Suprapubic skin (tissue), 4 donors: ENCODE measurements at regions not wholly inside any gene's neighbourhood (a gene's known extent, or its start where the extent isn't known, plus 50 kb on each side); places are given as distances from the start of the nearest gene placed in this dataset.

ENCODE experiments used
- DNase-seq, 2 donors: peaks; one replicate each; pipeline ENCODE4 v3.0.0-alpha.2; 2019; ENCODE audit warnings: low spot score in 2 of 2
- H3K27ac ChIP-seq: fragments of 200-600 bp; sonication (generic); one replicate; pipeline ENCODE4 v1.5.1; 2019
- H3K27me3 ChIP-seq: fragments of 200-600 bp; sonication (generic); one replicate; pipeline ENCODE4 v1.5.1; 2019
- H3K36me3 ChIP-seq: fragments of 200-600 bp; sonication (generic); one replicate; pipeline ENCODE4 v1.5.1; 2019
- H3K4me1 ChIP-seq: fragments of 200-600 bp; sonication (generic); one replicate; pipeline ENCODE4 v1.5.1; 2019
- H3K4me3 ChIP-seq: fragments of 200-600 bp; sonication (generic); one replicate; pipeline ENCODE4 v1.5.1; 2019; ENCODE audit warnings: mild to moderate bottlenecking
- H3K9me3 ChIP-seq: fragments of 200-600 bp; sonication (generic); one replicate; pipeline ENCODE4 v1.5.1; 2019
- EP300 ChIP-seq: sonication (generic); formaldehyde crosslinking; IDR thresholded peaks from one replicate; pipeline ENCODE4 v1.6.1; 2017; ENCODE audit warnings: antibody characterized with exemption
- POLR2A ChIP-seq, 2 donors: fragments of 450-650 bp; IDR thresholded peaks; one replicate each; pipeline ENCODE4 v1.6.1; 2017; ENCODE audit warnings: antibody characterized with exemption in 2 of 2, mild to moderate bottlenecking in 2 of 2, moderate library complexity in 2 of 2
- POLR2AphosphoS5 ChIP-seq, 3 donors: sonication (generic); formaldehyde crosslinking; IDR thresholded peaks; one replicate each; pipeline ENCODE4 v1.6.1; 2017; ENCODE audit warnings: antibody characterized with exemption in 3 of 3
- WGBS: methylation state at CpG from one replicate; pipeline ENCODE4 v1.1.5; 2018; 5-methylcytosine and 5-hydroxymethylcytosine counted together
- TF ChIP-seq, protein P1 (sequence below), 2 donors: fragments of 200-600 bp in 1 of 2; fragments of 450-650 bp in 1 of 2; sonication (generic) in 1 of 2; IDR thresholded peaks; one replicate each; pipeline ENCODE4 v1.5.1; 2016 to 2019; ENCODE audit warnings: antibody characterized with exemption in 2 of 2, mild to moderate bottlenecking in 1 of 2, moderate library complexity in 1 of 2

DNA sequence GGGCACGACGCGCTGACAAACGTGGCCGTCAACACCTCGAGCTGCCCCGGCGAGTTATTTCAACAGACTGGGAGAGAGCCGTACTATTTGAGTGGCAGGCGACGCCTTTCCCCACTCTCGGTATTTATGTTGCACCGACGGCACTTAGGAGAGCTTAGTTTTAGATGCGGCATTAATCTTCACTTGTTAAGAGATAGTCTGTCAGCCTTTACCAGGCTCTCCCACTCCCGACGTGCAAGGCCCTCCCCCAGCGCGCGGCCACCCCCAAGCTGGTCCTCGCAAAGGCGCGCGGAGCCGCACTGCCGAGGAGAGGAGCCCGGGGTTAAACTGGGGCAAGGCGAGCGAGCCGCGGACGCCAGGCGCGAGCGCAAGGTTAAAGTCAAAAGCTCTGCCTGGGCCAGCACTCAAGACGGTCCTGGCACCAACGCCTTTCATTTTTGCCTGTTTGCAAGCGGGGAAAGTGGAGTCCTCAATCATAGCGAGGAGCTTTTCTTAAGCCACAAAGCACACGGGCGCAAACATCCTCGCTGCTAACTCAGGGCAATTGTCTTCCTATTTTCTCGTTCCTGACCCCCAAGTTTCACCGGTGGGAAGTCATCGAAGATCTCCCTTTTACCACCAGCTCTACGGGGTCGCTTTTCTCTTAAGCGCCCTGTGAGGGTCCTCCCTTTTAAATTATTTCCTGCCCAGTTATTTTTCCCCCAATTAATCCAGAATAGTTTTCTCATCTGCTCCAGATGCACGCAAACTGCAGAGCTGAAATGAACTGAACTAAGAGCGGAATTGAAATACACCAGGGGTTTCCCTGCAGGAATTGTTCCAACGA, 86.6 kb downstream of the NR2F2 start:
- peaks cover 100% of the 10 kb centered on the region for H3K27me3 ChIP-seq

DNA sequence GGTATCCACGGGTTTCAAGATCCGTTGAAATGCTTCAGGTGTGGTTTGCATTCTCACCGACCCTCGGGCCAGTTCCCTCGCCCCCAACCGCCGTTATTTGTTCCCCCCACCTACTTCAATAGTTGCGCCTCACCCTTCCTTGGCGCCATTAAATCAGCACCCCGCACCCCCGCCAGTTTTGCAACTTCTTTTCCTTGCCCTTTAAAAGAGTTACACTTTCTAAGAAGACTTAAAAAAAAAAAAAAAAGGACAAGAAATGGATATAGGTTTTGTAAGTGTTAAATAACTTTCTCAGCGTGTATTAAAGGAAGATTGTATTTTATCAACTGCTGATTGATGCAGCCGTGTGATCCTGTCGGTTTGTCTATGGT, 87.2 kb downstream of the NR2F2 start:
- no peak for DNase-seq
- no peak for TF ChIP-seq POLR2AphosphoS5 (IDR thresholded peaks at IDR 0.05)
- TF ChIP-seq POLR2A (IDR thresholded peaks at IDR 0.05) = no peak
- TF ChIP-seq EP300 = no peak
- TF ChIP-seq, protein P1, sequence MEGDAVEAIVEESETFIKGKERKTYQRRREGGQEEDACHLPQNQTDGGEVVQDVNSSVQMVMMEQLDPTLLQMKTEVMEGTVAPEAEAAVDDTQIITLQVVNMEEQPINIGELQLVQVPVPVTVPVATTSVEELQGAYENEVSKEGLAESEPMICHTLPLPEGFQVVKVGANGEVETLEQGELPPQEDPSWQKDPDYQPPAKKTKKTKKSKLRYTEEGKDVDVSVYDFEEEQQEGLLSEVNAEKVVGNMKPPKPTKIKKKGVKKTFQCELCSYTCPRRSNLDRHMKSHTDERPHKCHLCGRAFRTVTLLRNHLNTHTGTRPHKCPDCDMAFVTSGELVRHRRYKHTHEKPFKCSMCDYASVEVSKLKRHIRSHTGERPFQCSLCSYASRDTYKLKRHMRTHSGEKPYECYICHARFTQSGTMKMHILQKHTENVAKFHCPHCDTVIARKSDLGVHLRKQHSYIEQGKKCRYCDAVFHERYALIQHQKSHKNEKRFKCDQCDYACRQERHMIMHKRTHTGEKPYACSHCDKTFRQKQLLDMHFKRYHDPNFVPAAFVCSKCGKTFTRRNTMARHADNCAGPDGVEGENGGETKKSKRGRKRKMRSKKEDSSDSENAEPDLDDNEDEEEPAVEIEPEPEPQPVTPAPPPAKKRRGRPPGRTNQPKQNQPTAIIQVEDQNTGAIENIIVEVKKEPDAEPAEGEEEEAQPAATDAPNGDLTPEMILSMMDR (IDR thresholded peaks at IDR 0.05) = no peak
- Histone ChIP-seq H3K4me3 (no peak overlapping the region), H3K9me3 (no peaks in the 10 kb centered on the region), H3K27ac (no peak overlapping the region), H3K4me1 (peaks cover 20% of the 10 kb centered on the region), H3K36me3 (no peaks in the 10 kb centered on the region), H3K27me3 (peaks cover 99% of the 10 kb centered on the region)
- 14% methylated on average over 14 of the region's 14 CpGs for WGBS

More for the DNA sequence above, 86.6 kb downstream of the NR2F2 start:
- TF ChIP-seq POLR2AphosphoS5 (IDR thresholded peaks at IDR 0.05) = no peak
- no peak for DNase-seq
- peaks cover 20% of the 10 kb centered on the region for H3K4me1 ChIP-seq
- peak overlapping the region; percentile 45 for H3K4me3 ChIP-seq
- H3K9me3 ChIP-seq = no peaks in the 10 kb centered on the region
- WGBS = 3% methylated on average over 39 of the region's 51 CpGs
- H3K27ac ChIP-seq = no peak overlapping the region
- H3K36me3 ChIP-seq = no peaks in the 10 kb centered on the region

- 27% methylated on average over 2 of the region's 2 CpGs for WGBS
- H3K9me3 ChIP-seq = no peaks in the 10 kb centered on the region
- TF ChIP-seq, protein P1 (IDR thresholded peaks at IDR 0.05) = no peak
- TF ChIP-seq EP300 (no peak), POLR2A (IDR thresholded peaks at IDR 0.05) (no peak), POLR2AphosphoS5 (IDR thresholded peaks at IDR 0.05) (no peak)
- peaks cover 20% of the 10 kb centered on the region for H3K4me1 ChIP-seq
- no peak overlapping the region for H3K27ac ChIP-seq
- H3K27me3 ChIP-seq = peaks cover 95% of the 10 kb centered on the region
- no peaks in the 10 kb centered on the region for H3K36me3 ChIP-seq
- DNase-seq = no peak
- H3K4me3 ChIP-seq = no peak overlapping the region
These were observed 87.6 kb downstream of the NR2F2 start for GRCh38 chr15:96418146-96418545.

DNA sequence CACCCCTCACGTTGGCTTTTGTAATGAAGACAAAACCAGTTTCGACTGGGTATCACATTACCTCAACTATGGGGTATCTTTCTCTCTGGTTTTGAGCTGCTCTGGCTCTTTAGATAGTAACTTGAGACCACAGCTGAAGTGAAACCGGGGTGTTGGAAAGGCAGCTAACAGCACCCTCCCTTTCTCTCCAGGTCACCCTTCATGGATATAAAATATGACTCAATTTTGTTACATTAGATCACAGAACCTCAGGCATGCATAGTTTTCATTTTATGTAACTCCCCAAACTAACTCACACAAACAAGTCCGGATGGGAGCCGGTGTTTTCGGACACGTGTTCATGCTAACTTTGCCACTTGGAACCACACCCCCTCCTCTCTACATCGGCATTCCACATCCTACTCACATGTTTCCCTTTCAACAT, 90.7 kb downstream of the NR2F2 start:
- H3K9me3 ChIP-seq = no peaks in the 10 kb centered on the region
- TF ChIP-seq POLR2A (IDR thresholded peaks at IDR 0.05) = no peak
- TF ChIP-seq EP300 = no peak
- TF ChIP-seq POLR2AphosphoS5 (IDR thresholded peaks at IDR 0.05) = no peak
- TF ChIP-seq, protein P1 (IDR thresholded peaks at IDR 0.05) = no peak
- H3K4me3 ChIP-seq = no peak overlapping the region
- H3K27me3 ChIP-seq = peaks cover 79% of the 10 kb centered on the region
- 33% methylated on average over 8 of the region's 8 CpGs for WGBS
- H3K4me1 ChIP-seq = peaks cover 16% of the 10 kb centered on the region
- H3K36me3 ChIP-seq = no peaks in the 10 kb centered on the region
- no peak for DNase-seq
- no peak overlapping the region for H3K27ac ChIP-seq

GRCh38 chr15:96422125-96422524, 91.6 kb downstream of the NR2F2 start:
- Histone ChIP-seq H3K27me3 (peaks cover 77% of the 10 kb centered on the region), H3K4me1 (peaks cover 6% of the 10 kb centered on the region), H3K9me3 (no peaks in the 10 kb centered on the region), H3K36me3 (no peaks in the 10 kb centered on the region), H3K4me3 (no peak overlapping the region), H3K27ac (no peak overlapping the region)
- WGBS = 76% methylated on average over 7 of the region's 7 CpGs
- TF ChIP-seq POLR2A (IDR thresholded peaks at IDR 0.05) (no peak), EP300 (no peak), POLR2AphosphoS5 (IDR thresholded peaks at IDR 0.05) (no peak)
- TF ChIP-seq, protein P1 (IDR thresholded peaks at IDR 0.05) = no peak
- no peak for DNase-seq
